ENCODE measurements at regions not wholly inside any gene's neighbourhood (a gene's known extent, or its start where the extent isn't known, plus 50 kb on each side); places are given as distances from the start of the nearest gene placed in this dataset.

- TF ChIP-seq CTCF (IDR thresholded peaks at IDR 0.05) = no peak
- no peak for TF ChIP-seq EP300 (IDR thresholded peaks at IDR 0.05)
- TF ChIP-seq POLR2A (IDR thresholded peaks at IDR 0.05) = no peak
Measured at GRCh38 chr5:173477345-173478040, 139.0 kb downstream of the BOD1 start.
